NCI-H2171 (cell line): ENCODE measurements at regions not wholly inside any gene's neighbourhood (a gene's known extent, or its start where the extent isn't known, plus 50 kb on each side); places are given as distances from the start of the nearest gene placed in this dataset.
"Not testable (repeated sequence)": the region's sequence is repeated elsewhere in the genome, so short reads cannot be mapped to it uniquely, and the experiment has no call there.

Experiments
- DNase-seq: peaks from one replicate; lab custom pipeline; 2025; lab: John Stamatoyannopoulos, UW

DNA sequence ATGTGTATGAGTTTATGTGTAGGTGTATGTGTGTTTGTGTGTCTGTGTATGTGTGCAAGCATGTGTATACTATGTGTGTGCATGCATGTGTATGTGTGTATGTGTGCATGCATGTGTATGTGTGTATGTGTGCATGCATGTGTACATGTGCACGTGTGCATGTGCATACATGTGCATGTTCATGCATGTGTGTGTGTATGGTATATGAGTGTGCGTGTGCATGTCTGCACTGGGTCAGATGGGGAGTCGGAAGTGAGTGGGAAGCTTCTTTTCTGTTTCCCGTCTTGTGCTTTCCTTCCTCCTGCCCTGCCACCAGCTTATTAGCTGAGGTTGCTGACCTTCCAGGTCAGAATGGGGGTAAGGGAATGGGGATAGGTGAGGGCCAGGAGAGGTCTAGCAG lies 174.7 kb downstream of the MAP2K4 start:
- no peak for DNase-seq

DNA sequence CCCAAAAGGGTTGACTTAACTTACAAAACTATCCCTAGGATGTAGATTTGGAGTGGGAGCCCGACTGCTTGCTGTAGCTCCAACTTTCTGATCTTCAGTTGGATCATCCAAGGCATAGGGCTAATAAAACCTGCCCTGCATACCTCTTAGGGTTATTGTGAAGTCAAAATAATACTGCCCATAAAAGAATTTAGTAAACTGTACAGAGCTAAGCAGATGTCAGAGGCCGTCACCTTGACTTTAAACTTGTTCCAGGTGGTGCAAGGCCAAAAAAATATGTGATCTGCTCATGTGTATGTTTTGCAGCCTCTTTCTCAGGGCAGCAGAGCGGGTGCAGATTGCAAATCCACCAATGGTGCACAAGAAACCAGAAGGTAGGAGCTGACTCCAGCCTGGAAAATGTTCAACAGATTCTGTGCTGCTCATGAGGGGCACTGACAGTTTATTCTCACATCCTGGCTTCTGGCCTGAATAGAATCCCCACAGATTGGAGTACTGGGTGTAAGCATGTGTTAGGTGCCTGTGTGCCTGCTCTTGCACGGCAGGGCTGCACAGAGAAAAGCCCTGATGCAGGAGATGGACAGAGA lies 180.7 kb downstream of the MAP2K4 start:
- DNase-seq = no peak

DNA sequence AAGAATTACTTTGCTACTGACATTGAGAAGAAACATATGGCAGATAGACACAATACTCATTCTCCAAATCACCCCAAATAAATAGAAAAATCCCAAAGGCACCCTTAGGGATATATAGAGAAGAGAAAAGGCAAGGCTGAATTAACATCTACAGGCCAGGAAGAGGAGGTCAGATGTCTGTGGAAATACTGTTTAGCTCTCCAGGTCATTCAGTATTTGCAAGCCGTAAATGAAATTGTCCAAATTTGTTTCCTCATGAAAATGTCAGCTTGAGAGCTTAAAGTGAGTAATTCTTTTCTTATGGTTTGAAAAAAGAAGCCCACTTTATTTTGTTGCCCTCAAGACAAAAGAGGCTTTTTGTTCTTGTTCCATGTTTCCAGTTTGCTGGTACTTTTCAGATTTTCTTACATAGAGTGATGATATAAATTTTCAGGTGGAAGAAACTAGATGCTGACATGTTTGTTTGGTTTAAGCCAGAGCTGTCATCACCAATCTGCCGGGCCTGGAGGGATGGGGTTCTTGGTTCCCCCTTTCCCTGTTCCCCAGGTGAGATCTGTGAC lies 189.0 kb downstream of the MAP2K4 start:
- no peak for DNase-seq

DNA sequence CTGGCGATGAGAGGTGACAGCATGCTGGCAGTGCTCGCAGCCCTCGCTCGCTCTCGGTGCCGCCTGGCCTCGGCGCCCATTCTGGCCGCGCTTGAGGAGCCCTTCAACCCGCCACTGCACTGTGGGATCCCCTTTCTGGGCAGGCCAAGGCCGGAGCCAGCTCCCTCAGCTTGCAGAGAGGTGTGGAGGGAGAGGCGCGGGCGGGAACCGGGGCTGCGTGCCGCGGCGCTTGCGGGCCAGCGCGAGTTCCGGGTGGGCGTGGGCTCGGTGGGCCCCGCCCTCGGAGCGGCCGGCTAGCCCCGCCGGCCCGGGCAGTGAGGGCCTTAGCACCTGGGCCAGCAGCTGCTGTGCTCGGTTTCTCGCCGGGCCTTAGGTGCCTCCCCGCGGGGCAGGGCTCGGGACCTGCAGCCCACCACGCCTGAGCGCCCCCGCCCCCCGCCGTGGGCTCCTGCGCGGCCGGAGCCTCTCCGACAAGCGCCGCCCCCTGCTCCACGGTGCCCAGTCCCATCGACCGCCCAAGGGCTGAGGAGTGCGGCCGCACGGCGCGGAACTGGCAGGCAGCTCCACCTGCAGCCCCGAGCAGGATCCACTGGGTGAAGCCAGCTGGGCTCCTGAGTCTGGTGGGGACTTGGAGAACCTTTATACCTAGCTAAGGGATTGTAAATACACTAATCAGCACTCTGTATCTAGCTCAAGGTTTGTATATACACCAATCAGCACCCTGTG lies 200.2 kb downstream of the MAP2K4 start:
- not testable (repeated sequence) for DNase-seq

DNA sequence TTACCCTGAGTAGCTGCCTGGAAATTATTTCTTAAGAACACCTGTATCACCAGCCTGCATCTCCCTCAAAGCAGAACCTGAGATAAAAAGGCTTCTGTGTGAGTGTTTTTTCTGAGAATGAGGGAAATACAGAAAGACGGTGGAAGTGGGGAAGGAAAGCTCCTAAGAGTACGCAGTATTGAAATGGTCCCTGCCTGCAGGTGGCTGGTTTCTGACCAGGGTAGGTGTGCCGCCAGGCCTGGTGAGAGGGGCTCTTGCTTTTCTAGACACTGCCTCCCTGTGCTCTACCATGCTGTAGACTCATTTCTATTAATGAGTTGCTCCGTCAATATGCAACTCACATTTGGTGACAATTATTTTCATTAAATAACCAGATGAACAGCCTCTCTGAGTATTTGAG lies 201.7 kb downstream of the MAP2K4 start:
- no peak for DNase-seq

DNA sequence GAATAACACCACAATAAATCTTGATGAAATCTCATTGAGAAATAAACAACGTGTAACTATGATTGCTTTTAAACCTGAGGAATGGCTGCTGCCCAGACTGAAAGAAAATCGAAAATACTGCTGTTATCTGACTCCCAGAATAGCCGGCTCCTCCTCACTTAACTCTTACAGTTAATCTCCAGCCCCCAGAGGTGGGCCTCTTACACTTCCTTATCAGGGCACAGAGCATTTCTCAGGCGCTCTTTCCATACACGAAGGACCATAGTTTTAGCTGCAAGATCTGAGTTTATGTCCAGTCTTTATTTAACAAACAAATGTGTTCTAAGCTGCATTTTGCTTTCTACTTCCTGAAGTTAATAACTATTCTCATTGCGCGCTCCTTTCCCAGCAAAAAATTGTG lies 206.9 kb downstream of the MAP2K4 start:
- no peak for DNase-seq

DNA sequence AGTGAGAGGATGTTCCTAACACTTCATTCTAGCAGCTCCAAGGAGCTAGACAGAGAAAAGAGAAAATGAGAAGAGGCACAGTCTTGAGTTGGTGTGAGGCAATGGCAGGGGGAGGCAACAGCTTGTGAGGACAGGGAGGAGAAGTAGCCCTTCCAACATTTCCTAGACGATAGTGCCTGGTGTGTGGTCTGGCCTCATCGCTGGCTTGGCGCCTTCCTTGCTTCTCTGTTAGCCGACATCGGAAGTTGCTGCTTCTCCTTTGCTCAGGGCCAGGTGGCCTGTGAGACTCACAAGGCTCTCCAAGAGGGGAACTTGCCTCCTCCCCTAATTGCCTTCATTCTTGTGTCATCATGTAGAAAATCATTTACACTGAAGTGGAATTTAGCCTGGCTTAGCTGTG lies 208.7 kb downstream of the MAP2K4 start:
- DNase-seq = no peak

DNA sequence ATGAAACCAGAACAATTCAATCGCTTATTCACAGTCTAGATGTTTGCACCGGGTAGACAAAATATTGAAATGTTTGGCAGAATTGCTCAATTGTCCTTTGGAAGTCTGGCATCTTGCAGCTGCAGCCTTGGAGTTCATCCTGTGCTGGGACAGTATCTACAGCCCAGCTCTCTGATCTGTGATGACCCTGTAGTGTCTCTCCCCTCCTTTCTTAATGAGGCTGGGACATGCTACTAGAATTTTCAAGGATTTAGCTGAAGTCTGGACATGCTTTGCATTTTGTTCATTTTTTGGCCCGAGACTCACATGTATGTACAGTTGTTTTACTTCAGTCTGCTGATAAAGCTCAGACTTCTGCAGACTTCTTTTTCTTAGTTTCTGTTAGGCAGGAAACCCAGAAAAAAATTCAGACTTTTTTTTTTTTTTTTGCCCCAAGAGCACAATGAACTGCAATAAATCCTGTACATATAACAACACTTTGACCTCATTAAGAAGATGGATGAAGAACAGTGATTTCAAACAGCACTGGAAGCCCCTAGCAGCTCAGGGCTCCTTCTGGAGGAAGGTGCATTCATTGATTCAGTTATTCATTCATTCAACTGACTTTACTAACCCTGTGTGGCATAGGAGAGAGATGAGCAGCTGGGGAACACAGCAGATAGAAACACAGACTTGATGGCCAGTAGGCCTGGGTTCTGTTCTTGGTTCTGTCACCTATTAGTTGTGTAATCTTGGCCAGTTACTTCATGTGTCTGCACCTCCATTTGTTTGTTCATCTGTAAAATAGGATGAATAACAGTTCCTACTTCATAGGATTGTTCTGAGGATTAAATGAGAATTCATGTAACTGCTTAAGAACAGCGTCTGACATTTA lies 210.0 kb downstream of the MAP2K4 start:
- no peak for DNase-seq

DNA sequence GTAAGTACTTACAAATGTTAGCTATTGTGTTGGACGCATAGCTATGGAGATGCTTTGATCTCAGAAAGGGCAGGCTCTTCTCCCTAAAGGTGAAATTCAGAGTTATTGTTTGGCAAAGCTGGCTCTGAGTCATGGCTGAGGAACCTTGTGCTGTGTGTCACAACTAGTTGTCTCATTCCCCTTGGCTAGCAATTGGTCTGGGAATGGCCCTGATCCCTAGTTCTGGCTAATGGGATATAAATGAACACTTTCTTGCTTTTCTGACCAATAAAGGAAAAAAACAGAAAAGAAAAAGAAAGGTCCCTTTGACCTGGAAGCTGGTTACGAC lies 210.6 kb downstream of the MAP2K4 start:
- DNase-seq = no peak

DNA sequence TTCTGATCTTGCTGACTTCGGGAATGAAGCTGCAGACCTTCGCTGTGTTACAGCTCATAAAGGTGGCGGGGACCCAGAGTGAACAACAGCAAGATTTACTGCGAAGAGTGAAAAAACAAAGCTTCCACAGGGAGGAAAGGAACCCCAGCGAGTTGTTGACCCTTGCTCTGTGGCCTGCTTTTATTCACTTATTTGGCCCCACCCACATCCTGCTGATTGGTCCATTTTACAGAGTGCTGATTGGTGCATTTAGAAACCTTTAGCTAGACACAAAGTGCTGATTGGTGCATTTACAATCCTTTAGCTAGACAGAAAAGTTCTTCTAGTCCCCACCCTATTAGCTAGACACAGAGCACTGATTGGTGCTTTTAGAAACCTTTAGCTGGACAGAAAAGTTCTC lies 218.3 kb downstream of the MAP2K4 start:
- not testable (repeated sequence) for DNase-seq

DNA sequence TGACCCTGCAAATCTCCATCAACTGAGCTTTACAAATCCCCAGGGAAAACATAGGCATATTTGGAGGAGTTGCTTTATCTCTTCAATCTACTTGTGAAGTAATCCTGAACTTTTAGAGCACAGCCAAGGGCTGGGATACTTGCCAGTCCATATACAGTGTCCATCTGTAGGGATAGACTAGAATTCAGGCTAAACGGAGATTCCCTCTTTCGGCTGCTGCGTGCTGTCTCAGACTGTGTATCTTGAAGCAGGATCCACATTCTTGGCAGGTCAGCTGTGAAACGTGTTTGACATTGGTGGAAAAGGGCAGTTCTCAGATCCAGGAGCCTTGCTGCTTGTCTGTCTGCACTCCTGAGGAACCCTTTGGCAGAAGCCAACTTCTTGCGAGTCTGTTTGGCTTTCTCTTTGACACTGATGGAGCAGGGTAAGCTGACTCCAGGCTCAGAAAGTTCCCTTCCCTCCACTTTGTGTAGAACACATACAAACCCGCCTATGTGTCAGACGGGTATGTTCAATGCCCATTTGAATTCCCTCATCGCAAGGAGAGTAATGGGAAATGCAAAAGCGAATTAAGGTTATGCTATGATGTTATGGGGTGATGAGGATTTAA lies 221.8 kb downstream of the MAP2K4 start:
- no peak for DNase-seq

DNA sequence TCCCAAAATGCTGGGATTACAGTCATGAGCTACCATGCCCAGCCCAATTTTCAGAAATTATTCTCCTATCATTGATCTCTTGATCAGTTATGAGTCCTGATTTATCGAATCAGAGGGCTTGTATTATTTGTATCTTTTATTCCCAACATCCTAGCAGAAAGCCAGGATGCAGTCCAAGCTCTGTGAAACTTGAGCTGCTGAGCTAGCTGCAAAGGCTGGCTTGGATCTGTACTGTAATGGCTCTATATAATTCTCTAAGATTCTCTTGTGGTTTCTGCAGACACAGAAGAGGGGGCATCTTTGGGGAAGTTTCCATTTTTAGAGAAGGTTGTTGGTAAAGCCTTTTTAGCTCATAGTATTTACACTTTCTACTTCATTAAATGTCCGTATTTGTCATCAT lies 227.1 kb downstream of the MAP2K4 start:
- DNase-seq = no peak

DNA sequence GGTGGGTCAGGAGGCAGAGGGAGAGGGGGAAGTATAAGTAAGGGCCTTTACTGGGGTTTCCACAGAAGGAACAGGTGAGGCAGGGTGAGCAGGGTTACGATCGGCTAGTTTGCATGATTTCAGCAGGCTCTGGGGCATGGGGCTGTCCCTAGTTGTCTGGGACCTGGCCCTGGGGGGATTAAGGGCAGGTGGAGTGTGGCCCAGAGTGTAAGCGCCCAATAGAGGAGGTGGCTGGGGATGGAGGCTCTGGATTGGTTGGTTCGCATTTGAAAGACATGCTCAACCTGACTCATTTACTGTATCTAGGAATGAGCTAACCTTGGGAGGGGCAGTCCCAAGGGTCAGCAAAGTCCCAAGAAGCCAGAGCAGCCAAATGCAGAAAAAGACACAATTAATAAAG lies 230.3 kb downstream of the MAP2K4 start:
- no peak for DNase-seq

DNA sequence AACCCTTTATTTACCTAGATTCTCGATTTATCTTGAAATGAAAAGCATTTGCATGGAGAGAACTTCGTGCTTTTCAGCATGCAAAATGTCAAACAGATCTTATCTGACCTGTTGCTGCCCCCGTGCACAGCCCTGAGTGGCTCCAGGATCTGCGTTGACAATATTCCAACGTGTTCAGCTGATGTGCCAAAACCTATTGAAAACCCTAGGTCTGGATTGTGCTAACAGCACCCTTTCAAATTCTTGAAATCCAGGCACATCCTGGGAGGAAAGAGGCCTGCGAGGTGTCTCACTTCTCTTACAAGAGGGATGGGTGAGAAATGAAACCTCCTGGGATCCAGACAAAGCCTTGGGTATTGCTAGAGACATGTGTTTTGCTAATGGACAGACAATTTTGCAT lies 231.8 kb downstream of the MAP2K4 start:
- no peak for DNase-seq

DNA sequence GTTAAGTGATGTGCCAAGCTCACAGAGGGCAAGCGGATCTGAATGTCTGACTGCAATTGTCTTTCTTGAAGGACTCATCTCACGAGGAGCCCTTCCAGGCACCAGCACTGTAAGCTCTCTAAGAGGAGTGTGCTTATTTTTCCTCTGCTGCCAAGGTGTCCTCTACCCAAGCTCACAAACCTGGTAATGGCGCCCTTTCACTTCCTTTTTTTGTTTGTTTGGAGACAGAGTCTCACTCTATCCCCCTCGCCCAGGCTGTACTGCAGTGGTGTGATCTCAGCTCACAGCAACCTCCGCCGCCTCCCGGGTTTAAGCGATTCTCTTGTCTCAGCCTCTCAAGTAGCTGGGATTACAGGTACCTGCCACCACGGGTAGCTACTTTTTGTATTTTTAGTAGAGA lies 233.8 kb downstream of the MAP2K4 start:
- DNase-seq = no peak

DNA sequence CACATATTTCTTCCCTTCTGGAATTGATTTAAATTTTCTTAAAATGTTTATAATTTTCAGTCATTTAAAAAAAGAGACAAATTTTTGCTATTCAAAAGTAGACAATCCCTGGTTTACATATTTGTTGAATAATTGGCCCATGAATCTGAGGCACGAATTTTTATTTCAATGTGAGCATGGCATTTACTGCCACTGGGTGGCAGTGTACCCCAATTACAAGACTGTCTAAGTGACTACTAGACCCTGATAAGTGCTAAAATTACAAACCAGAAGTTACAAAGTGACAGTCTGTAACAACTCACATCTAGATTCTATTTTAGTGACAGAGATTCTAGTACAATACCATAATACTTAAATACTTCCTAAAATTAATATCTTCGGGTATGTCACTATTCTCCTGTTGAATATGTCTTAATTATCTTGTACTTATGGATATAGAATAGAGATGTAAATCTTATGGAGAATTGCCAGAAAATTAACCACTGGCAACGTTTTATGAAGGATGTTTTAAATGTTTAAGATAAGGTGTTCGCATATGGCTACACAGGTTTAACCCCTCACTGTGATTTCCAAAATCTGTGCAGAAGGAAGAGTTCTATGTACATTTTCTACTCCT lies 235.8 kb downstream of the MAP2K4 start:
- DNase-seq = peak; percentile 3

DNA sequence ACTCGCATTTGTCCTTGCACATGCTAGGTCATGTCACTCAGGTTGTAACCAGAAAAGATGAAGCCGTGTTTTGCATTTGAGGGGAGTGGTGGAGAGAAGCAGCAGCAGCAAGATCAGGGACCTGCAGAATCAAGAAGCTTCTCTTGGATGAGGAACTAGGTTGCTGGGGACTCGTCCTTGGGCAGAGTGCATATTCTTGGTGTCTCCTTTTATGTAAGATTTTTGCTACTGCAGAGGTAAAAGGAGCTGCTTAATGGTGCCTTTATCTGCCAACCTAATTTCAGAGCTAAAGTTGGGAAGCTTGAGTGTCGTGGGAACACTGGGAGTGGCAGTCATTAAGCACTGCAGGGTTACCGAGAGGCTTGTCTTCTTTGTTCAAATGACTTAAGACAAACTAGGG lies 236.5 kb downstream of the MAP2K4 start:
- no peak for DNase-seq

DNA sequence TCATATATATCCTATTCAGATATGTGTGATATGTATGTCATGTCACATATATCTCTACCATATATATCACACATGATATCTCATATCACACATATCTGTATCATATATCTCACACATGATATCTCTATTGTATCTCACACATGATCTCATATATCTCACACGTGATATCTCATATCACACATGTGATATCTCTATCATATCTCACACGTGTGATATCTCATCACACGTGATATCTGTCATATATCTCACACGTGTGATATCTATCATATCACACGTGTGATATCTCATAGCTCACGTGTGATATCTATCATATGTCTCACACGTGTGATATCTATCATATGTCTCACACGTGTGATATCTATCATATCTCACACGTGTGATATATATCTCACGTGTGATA lies 240.7 kb downstream of the MAP2K4 start:
- no peak for DNase-seq

DNA sequence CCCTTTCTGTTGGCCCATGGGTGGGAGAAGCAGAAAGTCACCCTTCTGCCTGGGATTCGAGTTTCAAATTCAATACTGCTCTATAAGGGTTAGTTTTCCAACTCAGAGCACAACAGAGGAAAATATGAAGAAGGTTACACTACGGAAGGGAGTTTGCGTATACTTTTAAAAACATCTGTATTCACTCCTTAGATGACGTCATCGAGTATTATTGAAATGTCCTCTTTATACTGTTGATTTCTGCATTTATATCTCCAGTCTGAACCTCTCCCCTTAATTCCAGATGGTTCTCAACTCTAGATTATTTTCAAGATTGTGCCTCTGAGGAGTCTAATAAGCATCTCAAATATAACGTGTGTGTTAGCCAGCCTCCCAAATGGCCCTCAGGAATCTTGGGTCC lies 249.1 kb downstream of the MAP2K4 start:
- DNase-seq = no peak

DNA sequence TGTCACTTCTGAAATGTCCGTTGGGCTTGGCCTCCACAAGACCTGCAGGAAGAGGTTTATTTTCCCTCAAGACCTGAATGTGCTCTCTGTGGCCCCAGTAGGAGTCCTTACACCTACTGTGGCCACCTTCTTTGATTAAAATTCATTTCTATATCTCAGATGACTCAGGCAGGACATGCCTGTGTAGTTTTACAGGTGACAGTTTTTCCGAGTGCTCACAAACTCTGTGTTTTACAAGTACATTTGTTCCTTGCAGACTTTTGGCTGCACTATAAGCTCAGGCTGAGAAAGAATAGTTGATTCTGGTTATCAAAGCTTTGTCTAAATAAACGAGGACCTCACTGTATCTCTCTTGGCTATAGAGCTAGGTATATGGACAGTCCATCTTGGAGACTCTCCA lies 257.1 kb downstream of the MAP2K4 start:
- no peak for DNase-seq

DNA sequence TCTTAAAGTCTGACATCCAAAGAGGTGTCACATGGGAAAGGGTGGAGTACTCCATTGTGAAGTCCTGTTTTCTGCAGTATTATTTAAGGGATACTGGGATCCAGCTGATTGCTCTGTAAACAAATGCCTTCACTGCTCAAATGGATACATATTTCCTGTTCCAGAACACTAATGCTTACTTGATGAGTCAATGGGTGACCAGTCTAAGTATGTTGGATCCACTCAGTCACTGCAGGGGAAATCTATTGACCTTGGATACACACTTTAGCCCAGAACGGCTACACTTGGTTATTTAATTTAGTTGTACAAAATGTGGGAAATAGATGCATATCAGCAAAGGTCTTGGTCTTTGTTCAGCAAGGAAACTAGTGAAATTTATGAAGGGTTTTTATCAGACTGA lies 261.4 kb downstream of the MAP2K4 start:
- DNase-seq = no peak

DNA sequence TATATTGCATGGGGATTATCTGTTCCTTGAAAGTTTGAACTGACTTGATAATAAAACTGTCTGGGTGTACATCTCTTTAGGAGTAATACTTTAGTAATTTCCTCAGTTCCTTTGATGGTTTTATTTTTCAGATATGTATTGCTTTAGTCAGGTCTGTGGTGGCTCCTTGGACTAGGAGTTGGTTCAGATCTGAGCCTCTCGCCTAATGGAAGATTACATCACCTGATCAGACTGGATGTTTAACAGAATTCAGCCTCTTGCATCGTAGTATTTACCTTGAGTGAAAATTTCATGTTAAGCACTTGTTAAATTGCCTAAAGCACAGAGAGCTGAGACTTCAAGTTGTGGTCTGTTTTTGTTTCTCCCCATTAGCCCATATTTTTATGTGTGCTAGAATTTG lies 267.3 kb downstream of the MAP2K4 start:
- DNase-seq = no peak
